ENCODE measurements at regions not wholly inside any gene's neighbourhood (a gene's known extent, or its start where the extent isn't known, plus 50 kb on each side); places are given as distances from the start of the nearest gene placed in this dataset.

DNA sequence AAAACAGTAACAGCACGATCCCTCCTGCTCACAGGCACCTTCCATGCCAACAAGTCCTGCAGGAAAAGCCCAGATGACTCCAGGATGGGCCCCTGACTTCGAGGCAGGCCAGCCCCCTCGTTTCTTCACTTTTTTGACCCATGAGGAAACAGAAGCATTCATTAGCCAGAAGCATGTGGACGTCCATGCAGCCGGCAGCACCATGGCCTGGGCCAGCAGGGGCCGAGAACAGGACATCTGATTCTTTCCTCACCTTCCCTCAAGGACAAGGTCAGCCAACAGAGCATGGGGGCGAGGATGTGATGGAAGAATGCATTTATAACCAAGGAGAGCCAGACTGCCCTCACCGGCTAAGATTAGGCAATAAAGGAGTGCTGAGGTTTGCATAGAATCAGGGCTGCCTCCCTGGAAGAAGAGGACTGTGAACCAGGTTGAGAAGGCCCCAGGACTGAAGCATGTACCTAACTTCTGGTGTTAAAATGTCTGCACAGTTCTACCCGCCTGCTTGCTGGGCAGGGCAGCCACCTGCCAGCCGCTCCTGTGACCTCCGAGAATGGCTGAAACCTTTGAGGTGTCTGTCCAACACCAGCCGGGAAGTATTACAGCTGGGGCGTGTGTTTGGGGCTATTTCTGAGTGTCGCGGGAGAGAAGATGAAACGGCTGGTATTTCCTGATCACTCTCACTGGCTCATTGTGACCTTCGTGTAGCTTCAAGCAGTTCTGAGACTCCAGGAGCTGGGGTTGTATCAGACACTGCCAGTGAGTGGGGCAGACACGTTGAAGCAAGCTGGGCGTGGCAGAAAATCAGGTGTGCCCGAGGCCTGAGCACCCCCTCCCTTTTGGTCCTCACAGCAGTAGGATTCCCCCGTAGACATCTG lies 94.0 kb upstream of the TNRC6C start:
- TF ChIP-seq CTCF (IDR thresholded peaks at IDR 0.05) (no peak), EP300 (IDR thresholded peaks at IDR 0.05) (no peak), POLR2AphosphoS5 (IDR thresholded peaks at IDR 0.05) (no peak)
